ENCODE measurements at regions not wholly inside any gene's neighbourhood (a gene's known extent, or its start where the extent isn't known, plus 50 kb on each side); places are given as distances from the start of the nearest gene placed in this dataset.

- WGBS (ENCODE audit: insufficient coverage): 72% methylated on average over 7 of the region's 7 CpGs
- H3K36me3 ChIP-seq (replicated peaks in 1 of 2; ENCODE audit: control extremely low read depth in 1 of 2, control insufficient read depth in 1 of 2, extremely low read depth in 1 of 2, insufficient read depth in 2 of 2, low read length in 1 of 2): no peaks in the 10 kb centered on the region
- Mint-ChIP-seq H3K27me3 (peaks cover 56% of the 10 kb centered on the region), H3K27ac (no peak overlapping the region), H3K4me3 (no peak overlapping the region), H3K4me1 (peaks cover 14% of the 10 kb centered on the region), H3K9me3 (ENCODE audit: insufficient read depth) (no peaks in the 10 kb centered on the region)
- intact Hi-C loops (cut with micrococcal nuclease): no loop called here
- no peak overlapping the region for H3K9ac ChIP-seq (ENCODE audit: low read length)
- ChIA-PET POLR2A (no interaction called here), CTCF (no interaction called here)
- H3K4me2 ChIP-seq (replicated peaks; ENCODE audit: low read depth, low read length, poor library complexity, severe bottlenecking): no peak overlapping the region
- ATAC-seq (ENCODE audit: low read depth) (no peak), DNase-seq (no peak)
- no peak overlapping the region for H3K27ac ChIP-seq (ENCODE audit: low read length in 2 of 2)
- H4K20me1 ChIP-seq (ENCODE audit: control insufficient read depth, insufficient read depth, low read length, poor library complexity, severe bottlenecking): no peaks in the 10 kb centered on the region
- no peaks in the 10 kb centered on the region for H3K9me3 ChIP-seq (ENCODE audit: control extremely low read depth in 1 of 3, control insufficient read depth in 2 of 3, insufficient read depth in 1 of 3, low read length in 2 of 3)
- no peak overlapping the region for H3K4me3 ChIP-seq (ENCODE audit: control extremely low read depth in 1 of 5, extremely low read depth in 1 of 5, insufficient read depth in 1 of 5, low read depth in 2 of 5, low read length in 4 of 5)
- TF ChIP-seq EZH2 (IDR thresholded peaks at IDR 0.05; ENCODE audit: borderline replicate concordance, insufficient read depth, low read depth, low read length, poor library complexity, severe bottlenecking): no peak
- TF ChIP-seq, protein P1, sequence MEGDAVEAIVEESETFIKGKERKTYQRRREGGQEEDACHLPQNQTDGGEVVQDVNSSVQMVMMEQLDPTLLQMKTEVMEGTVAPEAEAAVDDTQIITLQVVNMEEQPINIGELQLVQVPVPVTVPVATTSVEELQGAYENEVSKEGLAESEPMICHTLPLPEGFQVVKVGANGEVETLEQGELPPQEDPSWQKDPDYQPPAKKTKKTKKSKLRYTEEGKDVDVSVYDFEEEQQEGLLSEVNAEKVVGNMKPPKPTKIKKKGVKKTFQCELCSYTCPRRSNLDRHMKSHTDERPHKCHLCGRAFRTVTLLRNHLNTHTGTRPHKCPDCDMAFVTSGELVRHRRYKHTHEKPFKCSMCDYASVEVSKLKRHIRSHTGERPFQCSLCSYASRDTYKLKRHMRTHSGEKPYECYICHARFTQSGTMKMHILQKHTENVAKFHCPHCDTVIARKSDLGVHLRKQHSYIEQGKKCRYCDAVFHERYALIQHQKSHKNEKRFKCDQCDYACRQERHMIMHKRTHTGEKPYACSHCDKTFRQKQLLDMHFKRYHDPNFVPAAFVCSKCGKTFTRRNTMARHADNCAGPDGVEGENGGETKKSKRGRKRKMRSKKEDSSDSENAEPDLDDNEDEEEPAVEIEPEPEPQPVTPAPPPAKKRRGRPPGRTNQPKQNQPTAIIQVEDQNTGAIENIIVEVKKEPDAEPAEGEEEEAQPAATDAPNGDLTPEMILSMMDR (IDR thresholded peaks at IDR 0.05): no peak
- no peaks in the 10 kb centered on the region for H3K79me2 ChIP-seq (ENCODE audit: control insufficient read depth, insufficient read depth, low read length)
- H3K4me1 ChIP-seq (ENCODE audit: control insufficient read depth in 2 of 2, insufficient read depth in 2 of 2, low read length in 2 of 2): peaks cover 7 to 8% of the 10 kb centered on the region in 2 donors
- no peak overlapping the region for H2AFZ ChIP-seq (ENCODE audit: insufficient read depth, low read depth, low read length, poor library complexity, severe bottlenecking)
- H3K27me3 ChIP-seq (replicated peaks in 1 of 4; ENCODE audit: control extremely low read depth in 1 of 4, control insufficient read depth in 3 of 4, insufficient read depth in 4 of 4, low read length in 3 of 4): peaks cover 0 to 9% (median 6%) of the 10 kb centered on the region in 4 experiments
These were observed 126.8 kb downstream of the BDH1 start for GRCh38 chr3:197428952-197429351.

DNA sequence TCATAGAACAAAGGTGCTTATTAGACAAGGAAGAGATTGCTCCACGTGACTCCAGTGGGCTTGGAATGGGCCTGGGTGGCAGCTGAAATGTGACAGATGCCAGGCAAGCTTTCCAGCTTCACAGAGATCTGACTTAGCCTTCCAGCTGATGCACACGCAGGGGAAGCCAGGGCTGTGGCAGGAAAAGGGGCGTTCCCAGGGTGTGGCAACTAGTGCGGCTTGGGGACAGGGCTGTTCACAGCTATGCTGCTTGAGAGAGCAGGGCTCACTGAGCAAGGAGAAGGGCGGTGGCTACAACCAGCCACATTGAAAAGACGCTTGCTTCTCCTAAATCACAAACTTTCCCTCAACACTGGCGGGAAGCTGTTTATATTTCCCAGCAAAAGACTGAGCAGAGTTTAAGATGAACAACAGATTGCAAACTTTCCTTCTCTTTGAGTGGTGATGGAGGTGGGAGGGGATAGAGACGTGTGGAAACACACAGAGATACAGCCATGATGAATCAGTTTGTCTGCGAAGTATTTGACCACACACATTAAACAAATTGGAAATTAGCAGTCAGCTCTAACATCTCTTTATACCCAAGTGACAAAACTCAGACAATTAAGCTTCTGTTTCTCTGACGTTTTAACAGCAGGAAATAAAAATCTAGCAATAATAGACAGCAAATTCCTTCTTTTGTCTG is 127.5 kb downstream of the BDH1 start:
- H3K9ac ChIP-seq (ENCODE audit: low read length): peak overlapping the region; percentile 6
- H3K4me2 ChIP-seq (replicated peaks; ENCODE audit: low read depth, low read length, poor library complexity, severe bottlenecking): peak overlapping the region; percentile 24

More for the DNA sequence above, 127.5 kb downstream of the BDH1 start:
- H2AFZ ChIP-seq (ENCODE audit: insufficient read depth, low read depth, low read length, poor library complexity, severe bottlenecking): peak overlapping the region; percentile 53
- H3K36me3 ChIP-seq (replicated peaks in 1 of 2; ENCODE audit: control extremely low read depth in 1 of 2, control insufficient read depth in 1 of 2, extremely low read depth in 1 of 2, insufficient read depth in 2 of 2, low read length in 1 of 2): no peaks in the 10 kb centered on the region
- DNase-seq (peak; percentile 13), ATAC-seq (ENCODE audit: low read depth) (peak; percentile 39)
- Mint-ChIP-seq H3K9me3 (ENCODE audit: insufficient read depth) (no peaks in the 10 kb centered on the region), H3K27me3 (peaks cover 60% of the 10 kb centered on the region), H3K4me3 (peak overlapping the region; percentile 38), H3K4me1 (peaks cover 14% of the 10 kb centered on the region), H3K27ac (no peak overlapping the region)
- 26% methylated on average over 5 of the region's 10 CpGs for WGBS (ENCODE audit: insufficient coverage)
- TF ChIP-seq, protein P1 (IDR thresholded peaks at IDR 0.05): no peak
- TF ChIP-seq EZH2 (IDR thresholded peaks at IDR 0.05; ENCODE audit: borderline replicate concordance, insufficient read depth, low read depth, low read length, poor library complexity, severe bottlenecking): no peak
- no peaks in the 10 kb centered on the region for H4K20me1 ChIP-seq (ENCODE audit: control insufficient read depth, insufficient read depth, low read length, poor library complexity, severe bottlenecking)
- peaks cover 0 to 8% (median 5%) of the 10 kb centered on the region in 4 experiments for H3K27me3 ChIP-seq (replicated peaks in 1 of 4; ENCODE audit: control extremely low read depth in 1 of 4, control insufficient read depth in 3 of 4, insufficient read depth in 4 of 4, low read length in 3 of 4)
- ChIA-PET POLR2A (no interaction called here), CTCF (no interaction called here)
- intact Hi-C loops (cut with micrococcal nuclease): no loop called here
- H3K79me2 ChIP-seq (ENCODE audit: control insufficient read depth, insufficient read depth, low read length): no peaks in the 10 kb centered on the region
- H3K9me3 ChIP-seq (ENCODE audit: control extremely low read depth in 1 of 3, control insufficient read depth in 2 of 3, insufficient read depth in 1 of 3, low read length in 2 of 3): no peaks in the 10 kb centered on the region
- no peak overlapping the region for H3K27ac ChIP-seq (ENCODE audit: low read length in 2 of 2)
- peaks cover 7 to 8% of the 10 kb centered on the region in 2 donors for H3K4me1 ChIP-seq (ENCODE audit: control insufficient read depth in 2 of 2, insufficient read depth in 2 of 2, low read length in 2 of 2)
- no peak overlapping the region for H3K4me3 ChIP-seq (ENCODE audit: control extremely low read depth in 1 of 5, extremely low read depth in 1 of 5, insufficient read depth in 1 of 5, low read depth in 2 of 5, low read length in 4 of 5)

Data from B cell (primary cell).